SK-N-SH (cell line): ENCODE measurements at regions not wholly inside any gene's neighbourhood (a gene's known extent, or its start where the extent isn't known, plus 50 kb on each side); places are given as distances from the start of the nearest gene placed in this dataset.

Experiments used
- CTCF ChIA-PET: fragments of 300-600, 350-600 bp; formaldehyde crosslinking; extraction: SDS; loops from one replicate; lab custom pipeline; 2021; lab: Yijun Ruan, JAX
- POLR2A ChIA-PET: fragments of 350-600 bp; sonication (Branson Sonifier 250); formaldehyde crosslinking; extraction: SDS; loops from one replicate; lab custom pipeline; 2020; ENCODE audit warnings: antibody characterized with exemption, inconsistent platforms; lab: Yijun Ruan, JAX
- DNase-seq: peaks from one replicate; pipeline ENCODE4 v3.0.0; 2012
- H2AFZ ChIP-seq: fragments of 200-600 bp; sonication (generic); 2 replicates; pipeline ENCODE4 v1.8.1; 2016; ENCODE audit warnings: antibody characterized with exemption, mild to moderate bottlenecking, low read depth
- H3F3A ChIP-seq: fragments of 200-600 bp; sonication (generic); replicated peaks from 2 replicates; pipeline ENCODE3; 2016; ENCODE audit warnings: antibody characterized with exemption, mild to moderate bottlenecking; ENCODE audit not compliant: insufficient read depth
- H3K27ac ChIP-seq, 2 experiments: fragments of 200-500 bp in 1 of 2; fragments of 200-600 bp in 1 of 2; sonication (Bioruptor generic) in 1 of 2; sonication (generic), shearing (Covaris generic) in 1 of 2; 2 replicates each; pipeline versions ENCODE4 v1.5.1 to v1.6.1; 2014 to 2016; ENCODE audit warnings: low read depth in 2 of 2, inconsistent platforms in 1 of 2, low read length in 1 of 2, mild to moderate bottlenecking in 1 of 2, mixed read lengths in 1 of 2
- H3K27me3 ChIP-seq: fragments of 200-600 bp; sonication (generic), shearing (Covaris generic); 2 replicates; pipeline ENCODE4 v1.6.1; 2016; ENCODE audit warnings: mixed run types; ENCODE audit not compliant: insufficient read depth
- H3K36me3 ChIP-seq, 2 experiments: fragments of 200-500 bp in 1 of 2; fragments of 200-600 bp in 1 of 2; sonication (Bioruptor generic) in 1 of 2; sonication (generic) in 1 of 2; replicated peaks in 1 of 2; 2 replicates each; pipeline versions ENCODE3 to v1.5.1; 2014 to 2016; ENCODE audit warnings: low read length in 1 of 2, mild to moderate bottlenecking in 1 of 2; ENCODE audit not compliant: insufficient read depth in 2 of 2, control insufficient read depth in 1 of 2
- H3K4me1 ChIP-seq, 2 experiments: fragments of 200-500 bp in 1 of 2; fragments of 200-600 bp in 1 of 2; sonication (Bioruptor generic) in 1 of 2; sonication (generic), shearing (Covaris generic) in 1 of 2; 2 replicates each; pipeline versions ENCODE4 v1.5.1 to v1.6.1; 2014 to 2016; ENCODE audit warnings: low read depth in 1 of 2, low read length in 1 of 2, mixed run types in 1 of 2; ENCODE audit not compliant: insufficient read depth in 2 of 2, control insufficient read depth in 1 of 2
- H3K4me2 ChIP-seq: fragments of 200-600 bp; sonication (generic), shearing (Covaris generic); 2 replicates; pipeline ENCODE4 v1.6.1; 2017; ENCODE audit warnings: mixed run types
- H3K4me3 ChIP-seq, 2 experiments: fragments of 200-500 bp in 1 of 2; fragments of 200-600 bp in 1 of 2; sonication (Bioruptor generic) in 1 of 2; sonication (generic), shearing (Covaris generic) in 1 of 2; 2 replicates each; pipeline versions ENCODE4 v1.5.1 to v1.8.1; 2014 to 2016; ENCODE audit warnings: low read depth in 2 of 2, inconsistent platforms in 1 of 2, low read length in 1 of 2, mild to moderate bottlenecking in 1 of 2, mixed read lengths in 1 of 2, moderate library complexity in 1 of 2
- H3K79me2 ChIP-seq: fragments of 200-600 bp; sonication (generic); 2 replicates; pipeline ENCODE4 v1.8.1; 2017; ENCODE audit warnings: mild to moderate bottlenecking; ENCODE audit not compliant: insufficient read depth
- H3K9ac ChIP-seq: fragments of 200-600 bp; sonication (generic); 2 replicates; pipeline ENCODE4 v1.6.1; 2017; ENCODE audit warnings: mixed run types
- H3K9me2 ChIP-seq: fragments of 200-600 bp; sonication (generic); 2 replicates; pipeline ENCODE4 v1.6.1; 2017; ENCODE audit warnings: mixed run types
- H3K9me3 ChIP-seq: fragments of 200-600 bp; sonication (generic); 2 replicates; pipeline ENCODE4 v1.6.1; 2017; ENCODE audit warnings: mixed run types, mild to moderate bottlenecking, moderate library complexity
- H4K20me1 ChIP-seq: fragments of 200-600 bp; sonication (generic); 2 replicates; pipeline ENCODE4 v1.6.1; 2017; ENCODE audit warnings: mild to moderate bottlenecking, mixed run types; ENCODE audit not compliant: insufficient read depth
- CHD2 ChIP-seq: fragments of 150-350 bp; IDR thresholded peaks from 2 replicates; pipeline ENCODE4 v1.6.1; 2018; ENCODE audit warnings: low read length; ENCODE audit not compliant: partially characterized antibody
- ELF1 ChIP-seq: IDR thresholded peaks from 2 replicates; pipeline ENCODE4 v1.4.0; 2012
- EP300 ChIP-seq, 2 experiments: IDR thresholded peaks; 2 replicates each; pipeline versions ENCODE4 v1.4.0 to v1.6.1; 2012; ENCODE audit warnings: borderline replicate concordance in 1 of 2, low read depth in 1 of 2, low read length in 1 of 2
- FOSL2 ChIP-seq: IDR thresholded peaks from 2 replicates; pipeline ENCODE4 v1.4.0; 2012; ENCODE audit warnings: low read depth, mild to moderate bottlenecking, moderate library complexity, borderline replicate concordance
- FOXJ3 ChIP-seq: sonication (generic); formaldehyde crosslinking; IDR thresholded peaks from 2 replicates; pipeline ENCODE4 v1.5.1; 2020; ENCODE audit warnings: mild to moderate bottlenecking, missing genetic modification reagents
- FOXM1 ChIP-seq: IDR thresholded peaks from 2 replicates; pipeline ENCODE4 v1.4.0; 2012; ENCODE audit warnings: low read depth, mild to moderate bottlenecking
- GABPA ChIP-seq: IDR thresholded peaks from 2 replicates; pipeline ENCODE4 v1.4.0; 2012; ENCODE audit warnings: low read depth, mild to moderate bottlenecking
- GATA2 ChIP-seq: sonication (generic); formaldehyde crosslinking; IDR thresholded peaks from 2 replicates; pipeline ENCODE4 v1.5.0; 2020; ENCODE audit warnings: mild to moderate bottlenecking, missing genetic modification reagents
- IRF3 ChIP-seq: fragments of 150-350 bp; IDR thresholded peaks from 2 replicates; pipeline ENCODE4 v1.6.1; 2016; ENCODE audit warnings: mild to moderate bottlenecking, low read depth, low read length
- JUND ChIP-seq: IDR thresholded peaks from 2 replicates; pipeline ENCODE4 v1.4.0; 2012
- MEF2A ChIP-seq: IDR thresholded peaks from 2 replicates; pipeline ENCODE4 v1.4.0; 2012; ENCODE audit warnings: low read depth, borderline replicate concordance
- MXI1 ChIP-seq: IDR thresholded peaks from 2 replicates; pipeline ENCODE4 v1.6.1; 2012; ENCODE audit warnings: mild to moderate bottlenecking, low read depth, low read length, improper control_type of control experiment
- NFIC ChIP-seq: IDR thresholded peaks from 2 replicates; pipeline ENCODE4 v1.4.0; 2012; ENCODE audit warnings: borderline replicate concordance
- NRF1 ChIP-seq: IDR thresholded peaks from 2 replicates; pipeline ENCODE4 v1.6.1; 2012; ENCODE audit warnings: low read depth, mild to moderate bottlenecking, low read length
- PBX3 ChIP-seq: IDR thresholded peaks from 2 replicates; pipeline ENCODE4; 2012
- POLR2AphosphoS5 ChIP-seq: IDR thresholded peaks from 2 replicates; pipeline ENCODE4 v1.6.1; 2012; ENCODE audit warnings: low read depth, low read length
- RCOR1 ChIP-seq: fragments of 150-350 bp; IDR thresholded peaks from 2 replicates; pipeline ENCODE4 v1.6.1; 2017; ENCODE audit warnings: antibody characterized with exemption, low read length
- RFX5 ChIP-seq: IDR thresholded peaks from 2 replicates; pipeline ENCODE4 v1.6.1; 2012; ENCODE audit warnings: mild to moderate bottlenecking, improper control_type of control experiment, low read length
- RXRA ChIP-seq: IDR thresholded peaks from 2 replicates; pipeline ENCODE4 v1.4.0; 2012; ENCODE audit warnings: low read depth, mild to moderate bottlenecking, borderline replicate concordance
- SIN3A ChIP-seq: IDR thresholded peaks from 2 replicates; pipeline ENCODE4 v1.6.1; 2012; ENCODE audit warnings: low read depth, mild to moderate bottlenecking, low read length, moderate library complexity, borderline replicate concordance
- SMC3 ChIP-seq: IDR thresholded peaks from 2 replicates; pipeline ENCODE4 v1.6.1; 2012; ENCODE audit warnings: low read depth, low read length, improper control_type of control experiment
- TAF1 ChIP-seq: IDR thresholded peaks from 2 replicates; pipeline ENCODE4 v1.6.1; 2012; ENCODE audit warnings: low read depth, mild to moderate bottlenecking, low read length, moderate library complexity, borderline replicate concordance
- TCF12 ChIP-seq: IDR thresholded peaks from 2 replicates; pipeline ENCODE4 v1.4.0; 2012
- YY1 ChIP-seq: IDR thresholded peaks from 2 replicates; pipeline ENCODE4 v1.4.0; 2012; ENCODE audit warnings: low read depth, mild to moderate bottlenecking
- ZBTB33 ChIP-seq: IDR thresholded peaks from 2 replicates; pipeline ENCODE4 v1.4.0; 2012; ENCODE audit warnings: low read depth, borderline replicate concordance
- WGBS: methylation state at CpG from one replicate; pipeline ENCODE4 v1.1.6; 2017; ENCODE audit warnings: low lambda C conversion rate; 5-methylcytosine and 5-hydroxymethylcytosine counted together
- TF ChIP-seq, protein P1 (sequence below): IDR thresholded peaks from 2 replicates; pipeline ENCODE4 v1.6.1; 2012; ENCODE audit warnings: mild to moderate bottlenecking, low read depth, low read length, moderate library complexity
- TF ChIP-seq, protein P2 (sequence below): IDR thresholded peaks from 2 replicates; pipeline ENCODE4 v1.4.0; 2012; ENCODE audit warnings: low read depth, borderline replicate concordance
- TF ChIP-seq, protein P3 (sequence below): IDR thresholded peaks from 2 replicates; pipeline ENCODE4 v1.4.0; 2012; ENCODE audit warnings: low read depth

DNA sequence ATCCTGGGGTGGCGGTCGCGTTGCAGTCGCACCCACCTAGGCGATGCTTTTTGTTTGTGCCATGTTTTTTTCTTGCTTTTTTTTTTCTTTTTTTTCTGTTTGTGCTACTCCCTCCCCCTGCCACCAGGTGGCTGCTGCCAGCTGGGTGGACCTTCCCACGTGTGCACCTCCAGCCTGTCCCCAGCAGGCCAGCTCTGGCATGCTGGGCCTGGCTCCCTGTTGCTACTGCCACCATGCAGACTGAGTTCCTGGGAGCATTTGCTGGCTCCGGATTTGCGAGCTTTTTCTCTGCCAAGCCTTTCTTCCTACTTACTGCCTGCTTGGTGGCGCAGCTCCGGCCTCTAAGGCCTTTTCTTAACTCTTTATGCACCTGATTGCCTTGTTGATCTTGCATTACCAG, 161.2 kb upstream of the WDFY3 start:
- no peaks in the 10 kb centered on the region for H3K36me3 ChIP-seq
- H3K27ac ChIP-seq: no peak overlapping the region
- no peaks in the 10 kb centered on the region for H3K27me3 ChIP-seq
- 73% methylated on average over 10 of the region's 10 CpGs for WGBS
- H3K9me2 ChIP-seq: no peaks in the 10 kb centered on the region
- H3K4me2 ChIP-seq: no peak overlapping the region
- H3K9me3 ChIP-seq: no peaks in the 10 kb centered on the region
- no peaks in the 10 kb centered on the region for H3F3A ChIP-seq
- no peak overlapping the region for H3K9ac ChIP-seq
- H3K79me2 ChIP-seq: no peaks in the 10 kb centered on the region
- H2AFZ ChIP-seq: no peak overlapping the region
- H3K4me3 ChIP-seq: no peak overlapping the region
- no peaks in the 10 kb centered on the region for H4K20me1 ChIP-seq
- ChIA-PET POLR2A (no interaction called here), CTCF (interaction anchor here (0.6 to 1.7 kb wide), 9 partner anchors 8 to 620 kb away, joined by 3 to 9 read pairs (median 4); no protein-coding TSS in a partner anchor)
- DNase-seq: peak; percentile 77
- H3K4me1 ChIP-seq: peaks cover 0 to 2% of the 10 kb centered on the region in 2 experiments; a peak in 1 of 4 replicates
- TF ChIP-seq ZBTB33: no peak
- no peak for TF ChIP-seq IRF3
- no peak for TF ChIP-seq TCF12
- TF ChIP-seq FOXJ3: no peak
- no peak for TF ChIP-seq EP300 (IDR thresholded peaks at IDR 0.05; ENCODE audit: borderline replicate concordance in 1 of 2, low read depth in 1 of 2, low read length in 1 of 2)
- no peak for TF ChIP-seq GABPA
- TF ChIP-seq, protein P1, sequence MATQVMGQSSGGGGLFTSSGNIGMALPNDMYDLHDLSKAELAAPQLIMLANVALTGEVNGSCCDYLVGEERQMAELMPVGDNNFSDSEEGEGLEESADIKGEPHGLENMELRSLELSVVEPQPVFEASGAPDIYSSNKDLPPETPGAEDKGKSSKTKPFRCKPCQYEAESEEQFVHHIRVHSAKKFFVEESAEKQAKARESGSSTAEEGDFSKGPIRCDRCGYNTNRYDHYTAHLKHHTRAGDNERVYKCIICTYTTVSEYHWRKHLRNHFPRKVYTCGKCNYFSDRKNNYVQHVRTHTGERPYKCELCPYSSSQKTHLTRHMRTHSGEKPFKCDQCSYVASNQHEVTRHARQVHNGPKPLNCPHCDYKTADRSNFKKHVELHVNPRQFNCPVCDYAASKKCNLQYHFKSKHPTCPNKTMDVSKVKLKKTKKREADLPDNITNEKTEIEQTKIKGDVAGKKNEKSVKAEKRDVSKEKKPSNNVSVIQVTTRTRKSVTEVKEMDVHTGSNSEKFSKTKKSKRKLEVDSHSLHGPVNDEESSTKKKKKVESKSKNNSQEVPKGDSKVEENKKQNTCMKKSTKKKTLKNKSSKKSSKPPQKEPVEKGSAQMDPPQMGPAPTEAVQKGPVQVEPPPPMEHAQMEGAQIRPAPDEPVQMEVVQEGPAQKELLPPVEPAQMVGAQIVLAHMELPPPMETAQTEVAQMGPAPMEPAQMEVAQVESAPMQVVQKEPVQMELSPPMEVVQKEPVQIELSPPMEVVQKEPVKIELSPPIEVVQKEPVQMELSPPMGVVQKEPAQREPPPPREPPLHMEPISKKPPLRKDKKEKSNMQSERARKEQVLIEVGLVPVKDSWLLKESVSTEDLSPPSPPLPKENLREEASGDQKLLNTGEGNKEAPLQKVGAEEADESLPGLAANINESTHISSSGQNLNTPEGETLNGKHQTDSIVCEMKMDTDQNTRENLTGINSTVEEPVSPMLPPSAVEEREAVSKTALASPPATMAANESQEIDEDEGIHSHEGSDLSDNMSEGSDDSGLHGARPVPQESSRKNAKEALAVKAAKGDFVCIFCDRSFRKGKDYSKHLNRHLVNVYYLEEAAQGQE: no peak
- TF ChIP-seq POLR2AphosphoS5: no peak
- TF ChIP-seq, protein P2, sequence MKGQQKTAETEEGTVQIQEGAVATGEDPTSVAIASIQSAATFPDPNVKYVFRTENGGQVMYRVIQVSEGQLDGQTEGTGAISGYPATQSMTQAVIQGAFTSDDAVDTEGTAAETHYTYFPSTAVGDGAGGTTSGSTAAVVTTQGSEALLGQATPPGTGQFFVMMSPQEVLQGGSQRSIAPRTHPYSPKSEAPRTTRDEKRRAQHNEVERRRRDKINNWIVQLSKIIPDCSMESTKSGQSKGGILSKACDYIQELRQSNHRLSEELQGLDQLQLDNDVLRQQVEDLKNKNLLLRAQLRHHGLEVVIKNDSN: peak; percentile 44; the same call in 1 of the 2 replicates
- TF ChIP-seq MXI1: peak; percentile 56; the same call in 1 of the 2 replicates
- TF ChIP-seq RCOR1: no peak
- no peak for TF ChIP-seq PBX3
- no peak for TF ChIP-seq MEF2A
- TF ChIP-seq SMC3: 0 out of 2 replicates have a peak, but pooled peaks have one; percentile 22
- no peak for TF ChIP-seq NFIC
- no peak for TF ChIP-seq CHD2
- no peak for TF ChIP-seq SIN3A
- TF ChIP-seq, protein P3, sequence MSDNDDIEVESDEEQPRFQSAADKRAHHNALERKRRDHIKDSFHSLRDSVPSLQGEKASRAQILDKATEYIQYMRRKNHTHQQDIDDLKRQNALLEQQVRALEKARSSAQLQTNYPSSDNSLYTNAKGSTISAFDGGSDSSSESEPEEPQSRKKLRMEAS: no peak
- TF ChIP-seq FOXM1: no peak
- TF ChIP-seq YY1: no peak
- no peak for TF ChIP-seq RXRA
- no peak for TF ChIP-seq NRF1
- TF ChIP-seq GATA2 (CRISPR knock-in tag): no peak
- TF ChIP-seq ELF1: no peak
- TF ChIP-seq JUND: no peak
- TF ChIP-seq TAF1: no peak
- TF ChIP-seq RFX5: no peak
- no peak for TF ChIP-seq FOSL2
